Activated CD4-positive, alpha-beta memory T cell treated with anti-CD3 and anti-CD28 coated beads for 36 hours (primary cell): ENCODE measurements at regions not wholly inside any gene's neighbourhood (a gene's known extent, or its start where the extent isn't known, plus 50 kb on each side); places are given as distances from the start of the nearest gene placed in this dataset.

Source experiments
- CTCF ChIA-PET: fragments of 350-600 bp; sonication (Branson Sonifier 250); formaldehyde crosslinking; loops from one replicate; lab custom pipeline; 2021; ENCODE audit warnings: antibody characterized with exemption, inconsistent platforms; lab: Charles Lee
- POLR2A ChIA-PET: fragments of 350-600 bp; sonication (Branson Sonifier 250); formaldehyde crosslinking; loops from one replicate; lab custom pipeline; 2021; ENCODE audit warnings: antibody characterized with exemption; lab: Charles Lee
- DNase-seq: peaks from one replicate; pipeline ENCODE4 v3.0.0-alpha.2; 2020
- H3K27ac Mint-ChIP-seq: one replicate; pipeline ENCODE4 v1.8.0; 2021; ENCODE audit warnings: mixed read lengths
- H3K27me3 Mint-ChIP-seq: one replicate; pipeline ENCODE4 v1.8.0; 2021; ENCODE audit warnings: mixed read lengths
- H3K36me3 Mint-ChIP-seq: one replicate; pipeline ENCODE4 v1.8.0; 2021; ENCODE audit warnings: mixed read lengths
- H3K4me1 Mint-ChIP-seq: one replicate; pipeline ENCODE4 v1.8.0; 2021; ENCODE audit warnings: low read depth, mixed read lengths
- H3K4me3 Mint-ChIP-seq: one replicate; pipeline ENCODE4 v1.8.0; 2021; ENCODE audit warnings: mild to moderate bottlenecking, mixed read lengths
- H3K9me3 Mint-ChIP-seq: one replicate; pipeline ENCODE4 v1.8.0; 2021; ENCODE audit warnings: mixed read lengths
- intact Hi-C: fragments of 100-400 bp; cut with micrococcal nuclease; formaldehyde crosslinking; loops from one replicate; pipeline ENCODE4 v1.15.1; 2023

GRCh38 chr6:149127212-149127611 is 190.3 kb upstream of the TAB2 start:
- peaks cover 9% of the 10 kb centered on the region for H3K36me3 Mint-ChIP-seq
- POLR2A ChIA-PET, result interaction anchor here (0.7 kb wide), 1 partner anchor 12 kb away, joined by 3 read pairs; no protein-coding TSS in a partner anchor

DNA sequence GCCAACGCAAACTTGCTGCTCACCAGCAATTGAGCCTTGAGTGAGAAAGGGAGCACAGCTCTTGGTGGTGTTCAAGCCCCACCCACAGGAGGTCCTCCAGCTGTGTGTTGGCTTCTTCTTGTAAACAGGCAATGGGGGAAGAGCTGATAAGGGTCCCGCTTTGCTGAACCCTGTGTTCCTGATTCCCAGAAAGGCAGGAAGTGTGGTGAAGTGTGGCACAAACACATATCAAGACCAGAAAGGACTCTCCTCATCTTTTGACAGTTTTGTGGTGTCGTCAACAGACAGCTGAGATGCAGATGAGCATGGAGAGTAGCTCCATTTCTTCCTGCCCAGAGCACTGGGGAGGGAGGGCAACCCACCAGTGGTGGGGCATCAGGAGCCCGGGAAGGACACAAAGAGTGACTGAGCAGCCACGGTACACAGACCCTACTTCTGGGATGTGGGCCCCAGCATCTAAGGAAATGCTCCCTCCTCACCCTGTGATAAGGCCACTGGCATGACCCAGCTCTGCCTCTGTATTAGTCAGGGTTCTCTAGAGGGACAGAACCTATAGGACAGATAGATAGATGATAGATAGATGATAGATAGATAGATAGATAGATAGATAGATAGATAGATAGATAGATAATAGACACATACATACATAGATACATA is 188.9 kb upstream of the TAB2 start:
- Mint-ChIP-seq H3K27me3 (no peaks in the 10 kb centered on the region), H3K4me3 (peak overlapping the region; percentile 22), H3K36me3 (peaks cover 16% of the 10 kb centered on the region), H3K27ac (peak overlapping the region; percentile 90), H3K4me1 (peaks cover 74% of the 10 kb centered on the region), H3K9me3 (peaks cover 13% of the 10 kb centered on the region)
- CTCF ChIA-PET, result interaction anchor here (0.8 to 1.9 kb wide), 4 partner anchors 14 to 305 kb away, joined by 4 to 5 read pairs (median 4); no protein-coding TSS in a partner anchor
- POLR2A ChIA-PET, result interaction anchor here (1.0 to 1.4 kb wide), 3 partner anchors 12 to 189 kb away, joined by 3 to 5 read pairs (median 3); partner anchors contain the start of gene TAB2
- intact Hi-C loops, result loop anchor here (1.0 to 2.0 kb wide), 2 partner anchors 12 to 34 kb away; no protein-coding TSS in a partner anchor
- peak; percentile 69 for DNase-seq

More at GRCh38 chr6:149127212-149127611, 190.3 kb upstream of the TAB2 start:
- Mint-ChIP-seq H3K27me3 (no peaks in the 10 kb centered on the region), H3K4me1 (peaks cover 77% of the 10 kb centered on the region), H3K27ac (peak overlapping the region; percentile 90), H3K9me3 (peaks cover 14% of the 10 kb centered on the region), H3K4me3 (no peak overlapping the region)
- CTCF ChIA-PET, result interaction anchor here (1.1 kb wide), 1 partner anchor 27 kb away, joined by 3 read pairs; no protein-coding TSS in a partner anchor
- intact Hi-C loops, result no loop called here
- no peak for DNase-seq

DNA sequence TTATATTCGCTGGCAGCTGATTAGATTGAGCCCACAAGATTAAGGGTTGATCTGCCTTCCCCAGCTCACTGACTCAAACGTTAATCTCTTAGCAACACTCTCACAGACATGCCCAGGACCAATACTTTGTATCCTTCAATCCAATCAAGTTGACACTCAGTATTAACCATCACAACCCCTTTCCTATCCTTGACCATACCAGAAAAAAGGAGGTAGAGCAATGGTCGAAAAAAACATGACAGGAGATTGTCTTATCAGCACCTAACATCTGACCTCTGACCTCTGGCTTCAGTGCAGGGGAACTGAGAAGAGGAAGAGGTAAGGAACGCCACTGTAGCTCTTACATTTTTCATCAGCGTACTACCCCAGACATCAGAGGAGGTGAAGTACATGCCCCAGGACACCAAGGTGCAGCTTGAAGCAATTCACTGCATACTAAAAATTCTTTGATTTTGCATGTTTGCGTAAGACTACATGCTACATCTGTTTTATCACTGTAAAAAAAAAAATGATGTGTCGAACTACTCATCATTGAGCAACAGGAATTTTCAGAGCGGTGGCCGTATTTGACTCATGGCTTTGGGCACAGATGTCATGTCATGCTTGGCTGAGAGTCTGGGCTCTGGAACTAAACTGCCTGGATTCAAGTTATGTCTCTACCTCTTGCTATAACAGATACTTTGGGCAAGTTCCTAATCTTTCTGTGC is 188.0 kb upstream of the TAB2 start:
- peak; percentile 64 for DNase-seq
- Mint-ChIP-seq H3K4me3 (no peak overlapping the region), H3K9me3 (peaks cover 13% of the 10 kb centered on the region), H3K27ac (peak overlapping the region; percentile 90), H3K4me1 (peaks cover 65% of the 10 kb centered on the region), H3K36me3 (peaks cover 15% of the 10 kb centered on the region), H3K27me3 (no peaks in the 10 kb centered on the region)
- ChIA-PET CTCF (interaction anchor here (1.5 to 1.9 kb wide), 3 partner anchors 44 to 304 kb away, joined by 4 to 5 read pairs (median 4); no protein-coding TSS in a partner anchor), POLR2A (interaction anchor here (1.4 kb wide), 1 partner anchor 188 kb away, joined by 3 read pairs; the partner anchor contains the start of gene TAB2)
- intact Hi-C loops, result loop anchor here (2.0 kb wide), 1 partner anchor 35 kb away; no protein-coding TSS in a partner anchor

DNA sequence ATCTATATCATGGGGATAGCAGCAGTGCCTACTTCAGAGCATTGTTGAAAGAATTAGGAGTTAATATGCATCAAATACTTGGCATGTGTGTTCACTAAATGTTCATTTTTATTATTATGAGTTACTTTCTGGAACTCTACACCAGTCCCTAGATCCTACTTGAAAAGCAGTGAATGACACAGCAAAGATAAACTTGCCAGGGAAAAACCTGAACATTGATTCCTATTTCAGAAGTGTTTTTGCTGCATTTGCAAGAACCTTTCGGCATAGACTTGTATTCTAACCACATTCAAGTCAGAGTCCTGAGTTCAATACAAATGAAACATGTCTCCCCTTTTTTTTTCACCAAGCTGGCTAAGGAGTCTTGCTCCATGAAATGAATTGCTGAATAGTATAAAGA is 187.4 kb upstream of the TAB2 start:
- intact Hi-C loops, result no loop called here
- Mint-ChIP-seq H3K9me3 (peaks cover 12% of the 10 kb centered on the region), H3K27ac (peak overlapping the region; percentile 90), H3K36me3 (peaks cover 12% of the 10 kb centered on the region), H3K4me1 (peaks cover 65% of the 10 kb centered on the region), H3K4me3 (no peak overlapping the region), H3K27me3 (no peaks in the 10 kb centered on the region)
- ChIA-PET POLR2A (no interaction called here), CTCF (interaction anchor here (1.9 kb wide), 1 partner anchor 45 kb away, joined by 5 read pairs; no protein-coding TSS in a partner anchor)
- no peak for DNase-seq

- intact Hi-C loops, result no loop called here
- H3K27ac Mint-ChIP-seq, result no peak overlapping the region
- DNase-seq, result no peak
- POLR2A ChIA-PET, result no interaction called here
- no peak overlapping the region for H3K4me3 Mint-ChIP-seq
- H3K9me3 Mint-ChIP-seq, result peaks cover 8% of the 10 kb centered on the region
- H3K4me1 Mint-ChIP-seq, result peaks cover 65% of the 10 kb centered on the region
- CTCF ChIA-PET, result interaction anchor here (0.8 to 1.2 kb wide), 2 partner anchors 97 to 301 kb away, joined by 3 to 4 read pairs; no protein-coding TSS in a partner anchor
- peaks cover 10% of the 10 kb centered on the region for H3K36me3 Mint-ChIP-seq
- no peaks in the 10 kb centered on the region for H3K27me3 Mint-ChIP-seq
Observed at GRCh38 chr6:149130508-149130907, 187.0 kb upstream of the TAB2 start.

GRCh38 chr6:149131891-149132290 is 185.6 kb upstream of the TAB2 start:
- H3K4me1 Mint-ChIP-seq, result peaks cover 58% of the 10 kb centered on the region
- H3K4me3 Mint-ChIP-seq, result no peak overlapping the region
- no peaks in the 10 kb centered on the region for H3K27me3 Mint-ChIP-seq
- H3K9me3 Mint-ChIP-seq, result peaks cover 2% of the 10 kb centered on the region
- peak overlapping the region; percentile 83 for H3K27ac Mint-ChIP-seq
- DNase-seq, result no peak
- intact Hi-C loops, result no loop called here
- ChIA-PET POLR2A (interaction anchor here (1.1 kb wide), 1 partner anchor 100 kb away, joined by 3 read pairs; no protein-coding TSS in a partner anchor), CTCF (interaction anchor here (0.8 to 1.4 kb wide), 5 partner anchors 18 to 50 kb away, joined by 3 to 5 read pairs (median 3); no protein-coding TSS in a partner anchor)
- H3K36me3 Mint-ChIP-seq, result peaks cover 10% of the 10 kb centered on the region

GRCh38 chr6:149132336-149132735 is 185.2 kb upstream of the TAB2 start:
- peak; percentile 42 for DNase-seq
- no peaks in the 10 kb centered on the region for H3K27me3 Mint-ChIP-seq
- H3K4me1 Mint-ChIP-seq, result peaks cover 54% of the 10 kb centered on the region
- peaks cover 10% of the 10 kb centered on the region for H3K36me3 Mint-ChIP-seq
- H3K27ac Mint-ChIP-seq, result peak overlapping the region; percentile 83
- H3K4me3 Mint-ChIP-seq, result no peak overlapping the region
- ChIA-PET POLR2A (interaction anchor here (1.1 kb wide), 1 partner anchor 101 kb away, joined by 3 read pairs; no protein-coding TSS in a partner anchor), CTCF (interaction anchor here (0.8 to 1.4 kb wide), 4 partner anchors 19 to 50 kb away, joined by 3 to 5 read pairs (median 3); no protein-coding TSS in a partner anchor)
- intact Hi-C loops, result no loop called here
- no peaks in the 10 kb centered on the region for H3K9me3 Mint-ChIP-seq

- POLR2A ChIA-PET, result no interaction called here
- peaks cover 14% of the 10 kb centered on the region for H3K36me3 Mint-ChIP-seq
- no peak overlapping the region for H3K27ac Mint-ChIP-seq
- H3K4me3 Mint-ChIP-seq, result no peak overlapping the region
- CTCF ChIA-PET, result no interaction called here
- no peak for DNase-seq
- no peaks in the 10 kb centered on the region for H3K27me3 Mint-ChIP-seq
- H3K9me3 Mint-ChIP-seq, result no peaks in the 10 kb centered on the region
- peaks cover 48% of the 10 kb centered on the region for H3K4me1 Mint-ChIP-seq
- intact Hi-C loops, result no loop called here
Observed at GRCh38 chr6:149134511-149134933, 183.0 kb upstream of the TAB2 start.

- Mint-ChIP-seq H3K4me1 (peaks cover 48% of the 10 kb centered on the region), H3K36me3 (peaks cover 14% of the 10 kb centered on the region), H3K4me3 (no peak overlapping the region), H3K27me3 (no peaks in the 10 kb centered on the region), H3K9me3 (no peaks in the 10 kb centered on the region), H3K27ac (no peak overlapping the region)
- no peak for DNase-seq
- intact Hi-C loops, result no loop called here
- POLR2A ChIA-PET, result no interaction called here
- CTCF ChIA-PET, result no interaction called here
Observed at GRCh38 chr6:149135809-149136208, 181.7 kb upstream of the TAB2 start.

DNA sequence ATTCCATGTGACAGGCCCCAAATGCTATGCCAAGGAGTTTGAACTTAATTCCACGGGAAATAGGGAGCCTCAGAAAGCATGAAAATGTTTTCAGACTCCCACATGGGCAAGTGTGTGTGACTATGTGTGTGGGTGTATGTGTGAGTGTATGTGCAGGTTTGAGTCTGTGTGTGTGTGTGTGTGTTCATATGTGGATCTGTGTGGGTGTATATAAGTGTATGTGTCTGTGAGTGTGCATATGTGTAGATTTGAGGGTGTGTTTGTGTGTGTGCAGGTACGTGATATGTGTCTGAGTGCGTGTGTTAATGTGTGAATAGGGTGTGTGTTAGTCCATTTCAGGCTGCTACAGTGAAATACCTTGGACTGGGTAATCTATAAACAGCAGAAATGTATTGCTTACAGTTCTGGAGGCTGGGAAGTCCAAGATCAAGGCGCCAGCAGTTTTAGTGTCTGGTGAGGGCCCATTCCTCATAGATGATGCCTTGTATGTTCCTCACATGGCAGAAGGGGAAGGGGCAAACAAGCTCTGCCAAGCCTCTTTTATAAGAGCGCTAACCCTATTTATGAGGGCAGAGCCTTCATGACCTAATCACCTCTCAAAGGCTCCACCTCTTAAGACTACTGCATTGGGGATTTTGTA is 181.1 kb upstream of the TAB2 start:
- no peaks in the 10 kb centered on the region for H3K27me3 Mint-ChIP-seq
- ChIA-PET CTCF (no interaction called here), POLR2A (no interaction called here)
- H3K27ac Mint-ChIP-seq, result no peak overlapping the region
- H3K4me3 Mint-ChIP-seq, result no peak overlapping the region
- H3K36me3 Mint-ChIP-seq, result peaks cover 13% of the 10 kb centered on the region
- H3K4me1 Mint-ChIP-seq, result peaks cover 50% of the 10 kb centered on the region
- no peaks in the 10 kb centered on the region for H3K9me3 Mint-ChIP-seq
- intact Hi-C loops, result no loop called here
- DNase-seq, result no peak

DNA sequence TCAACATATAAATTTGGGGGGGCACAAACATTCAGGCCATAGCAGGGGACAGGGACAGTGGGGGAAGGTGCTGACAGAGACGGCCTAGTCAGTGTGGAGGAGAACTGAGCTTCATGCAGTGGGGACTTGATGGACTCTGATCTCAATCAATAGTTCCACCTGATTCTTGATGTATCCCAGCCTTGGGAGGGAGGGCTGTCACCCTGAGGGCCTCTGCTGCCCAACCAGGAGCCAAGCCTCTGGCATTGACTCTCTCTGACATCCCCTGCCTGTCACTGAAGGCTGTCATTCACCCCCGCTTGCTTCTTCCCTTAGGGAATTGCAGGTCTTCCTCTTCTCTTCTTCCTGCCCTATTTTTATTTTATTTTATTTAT is 180.6 kb upstream of the TAB2 start:
- Mint-ChIP-seq H3K9me3 (no peaks in the 10 kb centered on the region), H3K27me3 (no peaks in the 10 kb centered on the region), H3K4me3 (no peak overlapping the region), H3K27ac (peak overlapping the region; percentile 31), H3K36me3 (peaks cover 12% of the 10 kb centered on the region), H3K4me1 (peaks cover 49% of the 10 kb centered on the region)
- no peak for DNase-seq
- CTCF ChIA-PET, result no interaction called here
- POLR2A ChIA-PET, result no interaction called here
- intact Hi-C loops, result no loop called here
